NCI-H1436 treated with DMSO at 0.1 percent for 48 hours (cell line): ENCODE measurements at regions not wholly inside any gene's neighbourhood (a gene's known extent, or its start where the extent isn't known, plus 50 kb on each side); places are given as distances from the start of the nearest gene placed in this dataset.
"Not testable (repeated sequence)": the region's sequence is repeated elsewhere in the genome, so short reads cannot be mapped to it uniquely, and the experiment has no call there.

Experiments
- DNase-seq: peaks from one replicate; lab custom pipeline; 2025; lab: John Stamatoyannopoulos, UW

- no peak for DNase-seq
Observed at GRCh38 chr4:189613207-189613606, 327.5 kb upstream of the FRG1 start.

- no peak for DNase-seq
Observed at GRCh38 chr4:189615217-189615663, 325.4 kb upstream of the FRG1 start.

- DNase-seq: not testable (repeated sequence)
Observed at GRCh38 chr4:189617741-189618140, 322.9 kb upstream of the FRG1 start.

GRCh38 chr4:189619441-189620250 is 321.0 kb upstream of the FRG1 start:
- not testable (repeated sequence) for DNase-seq

GRCh38 chr4:189622574-189622973 is 318.1 kb upstream of the FRG1 start:
- not testable (repeated sequence) for DNase-seq

- not testable (repeated sequence) for DNase-seq
Observed at GRCh38 chr4:189627041-189627440, 313.6 kb upstream of the FRG1 start.

GRCh38 chr4:189629733-189630132 is 310.9 kb upstream of the FRG1 start:
- not testable (repeated sequence) for DNase-seq

GRCh38 chr4:189630913-189631567 is 309.6 kb upstream of the FRG1 start:
- DNase-seq: not testable (repeated sequence)

GRCh38 chr4:189631568-189631916 is 309.1 kb upstream of the FRG1 start:
- DNase-seq: not testable (repeated sequence)

- DNase-seq: not testable (repeated sequence)
Observed at GRCh38 chr4:189650436-189650835, 290.2 kb upstream of the FRG1 start.

- DNase-seq: not testable (repeated sequence)
Observed at GRCh38 chr4:189653130-189653653, 287.5 kb upstream of the FRG1 start.

GRCh38 chr4:189653983-189654382 is 286.7 kb upstream of the FRG1 start:
- DNase-seq: not testable (repeated sequence)

- DNase-seq: not testable (repeated sequence)
Observed at GRCh38 chr4:189654396-189654795, 286.3 kb upstream of the FRG1 start.

- not testable (repeated sequence) for DNase-seq
Observed at GRCh38 chr4:189655817-189656216, 284.9 kb upstream of the FRG1 start.

- DNase-seq: no peak
Observed at GRCh38 chr4:189656641-189657040, 284.0 kb upstream of the FRG1 start.

GRCh38 chr4:189658259-189658658 is 282.4 kb upstream of the FRG1 start:
- not testable (repeated sequence) for DNase-seq

GRCh38 chr4:189658831-189659230 is 281.8 kb upstream of the FRG1 start:
- not testable (repeated sequence) for DNase-seq

GRCh38 chr4:189659287-189659686 is 281.4 kb upstream of the FRG1 start:
- DNase-seq: no peak

GRCh38 chr4:189660722-189661360 is 279.8 kb upstream of the FRG1 start:
- no peak for DNase-seq

- DNase-seq: no peak
Observed at GRCh38 chr4:189664693-189665250, 275.9 kb upstream of the FRG1 start.

GRCh38 chr4:189665712-189666305 is 274.9 kb upstream of the FRG1 start:
- DNase-seq: not testable (repeated sequence)

- DNase-seq: not testable (repeated sequence)
Observed at GRCh38 chr4:189667386-189667785, 273.3 kb upstream of the FRG1 start.
